ENCODE measurements at regions not wholly inside any gene's neighbourhood (a gene's known extent, or its start where the extent isn't known, plus 50 kb on each side); places are given as distances from the start of the nearest gene placed in this dataset.

DNA sequence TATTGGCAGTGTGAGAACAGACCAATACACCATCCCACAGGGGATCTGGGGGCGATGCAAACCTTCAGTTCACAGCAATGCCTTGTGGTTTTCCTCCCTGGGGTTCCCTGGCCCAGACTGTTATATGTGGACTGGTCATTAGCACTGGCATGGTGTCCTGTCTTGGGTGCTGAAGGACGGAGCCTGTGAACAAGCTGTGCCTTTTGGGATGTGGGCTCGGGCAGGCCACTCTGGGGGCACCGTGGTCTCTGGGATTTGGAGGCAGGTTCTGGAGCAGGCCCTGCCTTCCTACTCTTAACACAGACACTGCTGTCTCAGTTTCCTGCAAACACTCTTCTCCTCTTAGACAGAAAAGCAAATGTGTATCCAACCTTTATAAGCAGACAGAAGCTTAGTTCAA is 93.0 kb upstream of the ADRA2C start:
- TF ChIP-seq, protein P1, sequence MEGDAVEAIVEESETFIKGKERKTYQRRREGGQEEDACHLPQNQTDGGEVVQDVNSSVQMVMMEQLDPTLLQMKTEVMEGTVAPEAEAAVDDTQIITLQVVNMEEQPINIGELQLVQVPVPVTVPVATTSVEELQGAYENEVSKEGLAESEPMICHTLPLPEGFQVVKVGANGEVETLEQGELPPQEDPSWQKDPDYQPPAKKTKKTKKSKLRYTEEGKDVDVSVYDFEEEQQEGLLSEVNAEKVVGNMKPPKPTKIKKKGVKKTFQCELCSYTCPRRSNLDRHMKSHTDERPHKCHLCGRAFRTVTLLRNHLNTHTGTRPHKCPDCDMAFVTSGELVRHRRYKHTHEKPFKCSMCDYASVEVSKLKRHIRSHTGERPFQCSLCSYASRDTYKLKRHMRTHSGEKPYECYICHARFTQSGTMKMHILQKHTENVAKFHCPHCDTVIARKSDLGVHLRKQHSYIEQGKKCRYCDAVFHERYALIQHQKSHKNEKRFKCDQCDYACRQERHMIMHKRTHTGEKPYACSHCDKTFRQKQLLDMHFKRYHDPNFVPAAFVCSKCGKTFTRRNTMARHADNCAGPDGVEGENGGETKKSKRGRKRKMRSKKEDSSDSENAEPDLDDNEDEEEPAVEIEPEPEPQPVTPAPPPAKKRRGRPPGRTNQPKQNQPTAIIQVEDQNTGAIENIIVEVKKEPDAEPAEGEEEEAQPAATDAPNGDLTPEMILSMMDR (IDR thresholded peaks at IDR 0.05), result no peak
- TF ChIP-seq ZC3H11A (IDR thresholded peaks at IDR 0.05), result no peak
- TF ChIP-seq RAD21 (conservative IDR thresholded peaks at IDR 0.05 in 1 of 2, IDR thresholded peaks at IDR 0.05 in 1 of 2), result no peak
- no peak for TF ChIP-seq EP300 (IDR thresholded peaks at IDR 0.05)

Measured in A549 (cell line).